ENCODE measurements at regions not wholly inside any gene's neighbourhood (a gene's known extent, or its start where the extent isn't known, plus 50 kb on each side); places are given as distances from the start of the nearest gene placed in this dataset.
A peak's percentile ranks its signal among the peaks of the same experiment; 100 is the strongest.

- DNase-seq: peak; percentile 35
Observed at GRCh38 chr1:29520571-29521437, 284.5 kb downstream of the PTPRU start.

GRCh38 chr1:29519788-29520110 lies 283.4 kb downstream of the PTPRU start:
- DNase-seq: peak; percentile 32

- peak; percentile 21 for DNase-seq
Observed at GRCh38 chr1:29519108-29519787, 282.9 kb downstream of the PTPRU start.

GRCh38 chr1:29518183-29518835 lies 282.0 kb downstream of the PTPRU start:
- peak; percentile 15 for DNase-seq

GRCh38 chr1:29517251-29518086 lies 281.1 kb downstream of the PTPRU start:
- peak; percentile 26 for DNase-seq

GRCh38 chr1:29516063-29516820 lies 279.9 kb downstream of the PTPRU start:
- peak; percentile 21 for DNase-seq

- DNase-seq: no peak
Observed at GRCh38 chr1:29515170-29515955, 279.0 kb downstream of the PTPRU start.

- DNase-seq: peak; percentile 17
Observed at GRCh38 chr1:29514361-29515169, 278.2 kb downstream of the PTPRU start.

- DNase-seq: no peak
Observed at GRCh38 chr1:29513357-29513756, 277.0 kb downstream of the PTPRU start.

GRCh38 chr1:29511436-29511835 lies 275.1 kb downstream of the PTPRU start:
- DNase-seq: no peak

- DNase-seq: peak; percentile 17
Observed at GRCh38 chr1:29508458-29509107, 272.3 kb downstream of the PTPRU start.

- peak; percentile 37 for DNase-seq
Observed at GRCh38 chr1:29506678-29507225, 270.4 kb downstream of the PTPRU start.

- DNase-seq: peak; percentile 28
Observed at GRCh38 chr1:29505532-29506220, 269.4 kb downstream of the PTPRU start.

GRCh38 chr1:29504709-29505410 lies 268.5 kb downstream of the PTPRU start:
- DNase-seq: peak; percentile 11

GRCh38 chr1:29504196-29504595 lies 267.9 kb downstream of the PTPRU start:
- no peak for DNase-seq

- peak; percentile 13 for DNase-seq
Observed at GRCh38 chr1:29502911-29503840, 266.9 kb downstream of the PTPRU start.

All from activated CD8-positive, alpha-beta memory T cell treated with anti-CD3 and anti-CD28 coated beads for 24 hours (primary cell).